Endodermal cell (in vitro differentiated cells): ENCODE measurements at regions not wholly inside any gene's neighbourhood (a gene's known extent, or its start where the extent isn't known, plus 50 kb on each side); places are given as distances from the start of the nearest gene placed in this dataset.
"Not testable (repeated sequence)": the region's sequence is repeated elsewhere in the genome, so short reads cannot be mapped to it uniquely, and the experiment has no call there.

Experiments
- DNase-seq: peaks from one replicate; pipeline ENCODE4 v3.0.0-alpha.2; 2017
- H3K27ac ChIP-seq: 2 replicates; pipeline ENCODE4 v1.5.1; 2013; ENCODE audit warnings: mild to moderate bottlenecking, low read depth, low read length, moderate library complexity
- H3K27me3 ChIP-seq: 2 replicates; pipeline ENCODE4 v1.6.1; 2013; ENCODE audit warnings: mild to moderate bottlenecking, low read length, moderate library complexity; ENCODE audit not compliant: insufficient read depth, control insufficient read depth, poor library complexity, severe bottlenecking
- H3K36me3 ChIP-seq: 2 replicates; pipeline ENCODE4 v1.7.0; 2013; ENCODE audit warnings: mild to moderate bottlenecking, low read length, moderate library complexity; ENCODE audit not compliant: control insufficient read depth, insufficient read depth
- H3K4me1 ChIP-seq: one replicate; pipeline ENCODE4 v1.7.0; 2013; ENCODE audit warnings: low read length; ENCODE audit not compliant: control insufficient read depth, insufficient read depth
- H3K4me3 ChIP-seq: 2 replicates; pipeline ENCODE4 v1.5.1; 2013; ENCODE audit warnings: mild to moderate bottlenecking, low read length, moderate library complexity
- H3K9ac ChIP-seq: 2 replicates; pipeline ENCODE4 v1.6.1; 2013; ENCODE audit warnings: mild to moderate bottlenecking, low read length, moderate library complexity; ENCODE audit not compliant: poor library complexity, severe bottlenecking; ENCODE audit errors: extremely low read depth
- H3K9me3 ChIP-seq: 2 replicates; pipeline ENCODE4 v1.6.1; 2013; ENCODE audit warnings: mild to moderate bottlenecking, low read length, moderate library complexity; ENCODE audit not compliant: control insufficient read depth
- H3K27ac Mint-ChIP-seq: 2 replicates; pipeline ENCODE4 v1.8.0; 2020; ENCODE audit warnings: mixed read lengths
- H3K27me3 Mint-ChIP-seq: 2 replicates; pipeline ENCODE4 v1.8.0; 2021; ENCODE audit warnings: mild to moderate bottlenecking, mixed read lengths; ENCODE audit not compliant: insufficient read depth
- H3K36me3 Mint-ChIP-seq: 2 replicates; pipeline ENCODE4 v1.8.0; 2020; ENCODE audit warnings: low read depth, mixed read lengths
- H3K4me1 Mint-ChIP-seq: 2 replicates; pipeline ENCODE4 v1.8.0; 2020; ENCODE audit warnings: mixed read lengths
- H3K4me3 Mint-ChIP-seq: 2 replicates; pipeline ENCODE4 v1.8.0; 2020; ENCODE audit warnings: mild to moderate bottlenecking, moderate library complexity, mixed read lengths
- H3K9me3 Mint-ChIP-seq: 2 replicates; pipeline ENCODE4 v1.8.0; 2020; ENCODE audit warnings: mild to moderate bottlenecking, mixed read lengths
- CTCF ChIP-seq: fragments of 200-600 bp; sonication (generic); conservative IDR thresholded peaks from 2 replicates; pipeline ENCODE4 v1.5.0; 2021; ENCODE audit warnings: antibody characterized with exemption, mild to moderate bottlenecking
- WGBS, 2 experiments: methylation state at CpG; one replicate each; pipeline versions ENCODE4 v1.1.5 to v1.1.7; 2013; ENCODE audit warnings: missing lambda C conversion rate in 2 of 2, mixed read lengths in 1 of 2; ENCODE audit not compliant: insufficient coverage in 1 of 2, insufficient read length in 1 of 2; 5-methylcytosine and 5-hydroxymethylcytosine counted together

DNA sequence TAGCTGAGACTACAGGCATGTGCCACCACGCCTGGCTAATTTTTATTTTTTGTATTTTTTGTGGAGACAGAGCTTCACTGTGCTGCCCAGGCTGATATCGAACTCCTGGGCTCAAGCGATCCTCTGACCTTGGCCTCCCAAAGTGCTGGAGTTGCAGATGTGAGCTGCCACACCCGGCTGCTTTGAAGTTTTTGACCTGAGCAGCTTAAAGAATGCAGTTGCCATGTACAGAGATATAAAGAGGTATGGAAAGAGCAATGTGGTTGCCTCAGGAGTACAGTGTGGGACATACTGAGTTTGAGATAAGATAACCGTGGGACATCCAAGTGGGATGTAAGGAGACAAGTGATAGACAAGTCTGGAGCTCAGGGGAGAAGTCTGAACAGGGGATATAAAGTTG lies 82.7 kb upstream of the LSM14A start:
- 93 to 97% methylated on average over 4 to 5 of the region's 5 CpGs for WGBS, 2 experiments

DNA sequence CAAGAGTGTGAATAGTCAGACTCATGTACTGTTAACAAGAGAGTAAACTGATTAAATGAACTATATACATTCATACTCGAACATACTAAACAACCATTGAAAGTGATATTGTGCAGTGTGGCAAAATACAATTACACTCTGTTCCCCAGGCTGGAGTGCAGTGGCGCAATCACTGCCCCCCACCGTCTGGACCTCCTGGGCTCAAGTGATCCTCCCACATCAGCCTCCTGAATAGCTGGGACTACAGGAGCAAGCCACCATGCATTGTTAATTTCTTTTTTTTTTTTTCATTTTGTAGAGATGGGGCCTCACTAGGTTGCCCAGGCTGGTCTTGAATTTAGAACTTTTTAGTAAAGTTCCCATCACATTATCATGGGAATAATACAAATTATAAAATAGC lies 77.3 kb upstream of the LSM14A start:
- Histone ChIP-seq H3K27ac (no peak overlapping the region), H3K27me3 (no peaks in the 10 kb centered on the region), H3K9ac (no peak overlapping the region), H3K36me3 (no peaks in the 10 kb centered on the region), H3K4me1 (no peaks in the 10 kb centered on the region), H3K4me3 (no peak overlapping the region), H3K9me3 (no peaks in the 10 kb centered on the region)
- Mint-ChIP-seq H3K4me1 (no peaks in the 10 kb centered on the region), H3K27me3 (no peaks in the 10 kb centered on the region), H3K4me3 (no peak overlapping the region), H3K9me3 (no peaks in the 10 kb centered on the region), H3K27ac (no peak overlapping the region), H3K36me3 (no peaks in the 10 kb centered on the region)
- no peak for TF ChIP-seq CTCF
- WGBS, 2 experiments = 78 to 98% methylated on average over 2 to 3 of the region's 3 CpGs
- DNase-seq = no peak

More for the DNA sequence above, 82.7 kb upstream of the LSM14A start:
- H3K9me3 Mint-ChIP-seq = peaks cover 11% of the 10 kb centered on the region
- no peaks in the 10 kb centered on the region for H3K36me3 Mint-ChIP-seq
- H3K4me3 Mint-ChIP-seq = no peak overlapping the region
- no peak for TF ChIP-seq CTCF
- H3K27me3 Mint-ChIP-seq = no peaks in the 10 kb centered on the region
- no peak overlapping the region for H3K9ac ChIP-seq
- H3K4me1 Mint-ChIP-seq = peaks cover 11% of the 10 kb centered on the region
- no peak overlapping the region for H3K27ac ChIP-seq
- H3K4me1 ChIP-seq = peaks cover 4% of the 10 kb centered on the region
- peaks cover 14% of the 10 kb centered on the region for H3K9me3 ChIP-seq
- no peak for DNase-seq
- H3K4me3 ChIP-seq = no peak overlapping the region
- H3K36me3 ChIP-seq = no peaks in the 10 kb centered on the region
- H3K27me3 ChIP-seq = no peaks in the 10 kb centered on the region
- no peak overlapping the region for H3K27ac Mint-ChIP-seq

DNA sequence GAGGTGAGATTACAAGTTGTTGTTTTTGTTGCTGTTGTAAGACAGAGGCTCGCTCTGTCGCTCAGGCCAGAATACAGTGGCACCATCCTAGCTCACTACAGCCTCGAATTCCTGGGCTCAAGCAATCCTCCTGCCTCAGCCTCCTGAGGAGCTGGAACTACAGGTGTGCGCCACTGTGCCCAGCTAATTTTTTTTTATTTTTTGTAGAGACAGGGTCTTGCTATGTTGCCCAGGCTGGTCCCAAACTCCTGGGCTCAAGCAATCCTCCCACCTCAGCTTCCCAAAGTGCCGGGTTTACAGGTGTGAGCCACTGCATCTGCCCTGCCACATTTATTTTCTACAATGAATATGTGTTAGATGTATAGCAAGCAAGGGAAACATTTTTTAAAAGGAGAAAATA lies 76.9 kb upstream of the LSM14A start:
- H3K9me3 ChIP-seq, H3K27me3 Mint-ChIP-seq, H3K4me1 Mint-ChIP-seq, H3K4me1 ChIP-seq, H3K36me3 Mint-ChIP-seq, H3K9me3 Mint-ChIP-seq, H3K27me3 ChIP-seq, H3K36me3 ChIP-seq, DNase-seq, H3K4me3 ChIP-seq, H3K9ac ChIP-seq, H3K4me3 Mint-ChIP-seq, H3K27ac ChIP-seq, H3K27ac Mint-ChIP-seq: not testable (repeated sequence)
- whole genome bisulfite sequencing, 2 experiments = 95 to 97% methylated on average over 4 to 5 of the region's 5 CpGs
